ENCODE measurements at regions not wholly inside any gene's neighbourhood (a gene's known extent, or its start where the extent isn't known, plus 50 kb on each side); places are given as distances from the start of the nearest gene placed in this dataset.

DNA sequence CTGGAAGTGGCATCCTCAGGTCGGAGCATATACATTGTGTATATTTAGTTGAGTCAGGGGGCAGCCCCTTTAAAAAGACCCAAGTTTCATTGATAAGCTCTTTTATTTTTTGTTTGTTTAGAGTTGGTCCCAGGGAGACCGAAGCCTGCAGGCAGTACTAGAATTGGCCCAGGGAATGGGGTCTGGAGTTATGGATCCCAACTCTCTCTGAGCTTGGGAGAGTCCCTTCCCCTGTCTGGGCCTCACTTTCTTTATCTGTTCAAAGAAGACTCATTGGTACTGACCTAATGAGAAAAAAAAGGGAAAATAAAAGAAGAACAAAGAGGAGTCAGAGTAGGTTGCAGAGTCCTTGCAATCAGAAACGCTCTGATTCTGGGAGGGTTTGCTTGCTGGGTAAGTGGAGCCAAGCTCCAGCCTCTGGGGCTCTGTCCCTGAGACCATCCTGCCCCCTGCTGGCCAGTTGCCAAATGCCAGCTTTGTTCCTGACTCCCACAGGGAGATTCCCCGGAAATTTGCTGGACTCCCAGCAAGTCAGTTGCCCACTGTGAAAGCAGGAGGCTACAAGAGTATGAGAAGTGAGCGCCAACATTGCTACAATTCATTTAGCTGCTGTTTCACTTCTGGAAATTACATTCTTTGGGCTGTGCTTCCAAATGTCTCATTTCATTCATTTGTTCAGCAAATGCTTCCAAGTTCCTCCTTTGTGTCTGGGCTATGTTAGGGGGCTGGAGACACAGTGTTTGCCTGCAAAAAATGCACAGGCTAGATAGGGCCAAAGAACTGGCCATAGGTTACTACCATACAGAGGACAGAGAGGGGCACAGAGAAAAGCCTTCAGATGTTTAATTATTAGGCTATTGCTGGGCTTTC is 156.2 kb downstream of the MELK start:
- Histone ChIP-seq H3K4me3 (ENCODE audit: low read length) (no peak overlapping the region), H3K4me1 (ENCODE audit: control insufficient read depth, insufficient read depth, low read length) (no peaks in the 10 kb centered on the region), H3K9me3 (replicated peaks; ENCODE audit: low read length) (no peaks in the 10 kb centered on the region), H3K9ac (ENCODE audit: low read depth, low read length) (no peak overlapping the region), H3K36me3 (ENCODE audit: insufficient read depth, low read length) (no peaks in the 10 kb centered on the region), H3K27me3 (ENCODE audit: control insufficient read depth, insufficient read depth, low read length) (peaks cover 45% of the 10 kb centered on the region), H3K4me2 (ENCODE audit: low read length) (no peak overlapping the region)

DNA sequence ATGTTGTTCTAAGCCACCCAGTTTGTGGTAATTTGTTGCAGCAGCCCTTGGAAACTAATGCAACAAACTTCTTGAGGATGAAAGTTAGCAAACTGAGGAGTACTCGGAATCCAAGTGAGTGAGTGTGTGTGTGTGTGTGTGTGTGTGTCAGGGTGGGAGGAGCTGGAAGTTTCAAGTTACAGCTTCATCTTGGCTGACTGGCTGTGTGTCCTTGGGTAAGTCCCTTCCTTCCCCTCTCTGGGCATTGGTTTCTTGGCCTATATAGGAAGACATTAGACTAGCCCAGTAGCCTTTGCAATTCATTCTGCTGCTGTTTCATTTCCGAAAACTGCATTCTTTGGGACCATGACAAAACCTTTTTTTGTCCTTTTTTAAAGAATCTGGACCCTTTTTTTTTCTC is 157.2 kb downstream of the MELK start:
- Histone ChIP-seq H3K9ac (ENCODE audit: low read depth, low read length) (no peak overlapping the region), H3K4me2 (ENCODE audit: low read length) (no peak overlapping the region), H3K27me3 (ENCODE audit: control insufficient read depth, insufficient read depth, low read length) (peaks cover 46% of the 10 kb centered on the region), H3K9me3 (replicated peaks; ENCODE audit: low read length) (no peaks in the 10 kb centered on the region), H3K36me3 (ENCODE audit: insufficient read depth, low read length) (no peaks in the 10 kb centered on the region), H3K4me1 (ENCODE audit: control insufficient read depth, insufficient read depth, low read length) (no peaks in the 10 kb centered on the region), H3K4me3 (ENCODE audit: low read length) (no peak overlapping the region)

DNA sequence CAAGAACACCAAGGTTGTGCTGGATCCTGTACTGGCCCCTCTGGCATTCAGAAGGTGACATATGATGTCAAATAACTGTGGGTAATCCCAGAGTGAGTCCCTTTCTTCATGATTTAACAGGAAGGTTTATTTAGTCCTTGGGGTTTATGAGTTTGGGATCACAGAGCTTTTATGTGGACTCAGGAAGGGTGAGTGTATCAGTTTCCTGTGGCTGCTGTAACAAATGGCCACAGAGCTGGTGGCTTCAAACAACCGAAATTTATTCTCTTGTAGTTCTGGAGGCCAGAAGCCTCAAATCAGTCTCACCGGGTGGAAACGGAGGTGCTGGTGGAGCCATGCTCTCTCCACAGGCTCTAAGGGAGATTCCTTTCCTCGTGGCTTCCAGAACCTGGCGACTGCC is 157.7 kb downstream of the MELK start:
- no peak overlapping the region for H3K4me2 ChIP-seq (ENCODE audit: low read length)
- H3K4me3 ChIP-seq (ENCODE audit: low read length), result no peak overlapping the region
- H3K4me1 ChIP-seq (ENCODE audit: control insufficient read depth, insufficient read depth, low read length), result no peaks in the 10 kb centered on the region

DNA sequence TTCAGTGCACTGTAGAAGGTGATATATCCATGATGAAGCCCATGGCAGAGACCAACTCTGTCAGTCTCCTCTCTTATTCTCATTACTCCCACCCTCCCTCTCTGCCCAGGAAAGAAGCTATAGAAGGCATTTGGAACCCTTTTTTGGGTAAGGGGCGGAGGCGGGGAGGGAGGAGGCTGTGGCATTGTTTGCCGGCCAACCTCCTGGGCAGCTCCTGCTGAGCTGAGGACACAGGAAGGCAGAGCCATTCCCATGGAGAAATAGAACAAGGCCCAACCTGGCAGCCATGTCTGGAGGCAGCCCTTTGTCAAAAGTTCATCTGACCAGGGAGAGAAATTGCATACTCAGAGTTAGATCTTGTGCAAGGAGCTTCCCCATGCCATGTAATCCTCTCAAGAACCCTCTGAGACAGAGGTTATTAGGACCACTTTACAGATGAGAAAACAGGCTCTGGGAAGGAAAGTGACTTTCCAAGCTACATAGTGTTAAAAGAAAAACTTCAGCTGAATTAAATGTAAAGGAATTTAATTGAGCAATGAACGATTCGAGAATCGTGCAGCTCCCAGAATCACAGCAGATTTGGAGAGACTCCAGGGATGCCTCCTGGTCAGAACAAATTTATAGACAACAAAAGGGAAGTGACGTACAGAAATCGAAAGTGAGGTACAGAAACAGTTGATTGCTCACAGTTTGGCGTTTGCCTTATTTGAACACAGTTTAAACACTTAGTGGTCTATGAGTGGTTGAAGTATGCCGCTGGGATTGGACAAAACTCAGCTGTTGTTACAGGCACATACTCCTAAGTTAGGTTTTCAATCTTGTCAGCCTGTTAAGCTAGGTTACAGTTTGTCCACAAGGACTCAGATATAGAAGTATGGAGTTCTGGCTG is 158.6 kb downstream of the MELK start:
- H3K27me3 ChIP-seq (ENCODE audit: control insufficient read depth, insufficient read depth, low read length), result peaks cover 52% of the 10 kb centered on the region
- no peak overlapping the region for H3K9ac ChIP-seq (ENCODE audit: low read depth, low read length)
- H3K4me3 ChIP-seq (ENCODE audit: low read length), result no peak overlapping the region
- H3K4me1 ChIP-seq (ENCODE audit: control insufficient read depth, insufficient read depth, low read length), result no peaks in the 10 kb centered on the region
- no peaks in the 10 kb centered on the region for H3K9me3 ChIP-seq (replicated peaks; ENCODE audit: low read length)
- no peak overlapping the region for H3K4me2 ChIP-seq (ENCODE audit: low read length)
- no peaks in the 10 kb centered on the region for H3K36me3 ChIP-seq (ENCODE audit: insufficient read depth, low read length)

More for the DNA sequence above, 157.7 kb downstream of the MELK start:
- Histone ChIP-seq H3K27me3 (ENCODE audit: control insufficient read depth, insufficient read depth, low read length) (peaks cover 47% of the 10 kb centered on the region), H3K9ac (ENCODE audit: low read depth, low read length) (no peak overlapping the region), H3K9me3 (replicated peaks; ENCODE audit: low read length) (no peaks in the 10 kb centered on the region), H3K36me3 (ENCODE audit: insufficient read depth, low read length) (no peaks in the 10 kb centered on the region)

DNA sequence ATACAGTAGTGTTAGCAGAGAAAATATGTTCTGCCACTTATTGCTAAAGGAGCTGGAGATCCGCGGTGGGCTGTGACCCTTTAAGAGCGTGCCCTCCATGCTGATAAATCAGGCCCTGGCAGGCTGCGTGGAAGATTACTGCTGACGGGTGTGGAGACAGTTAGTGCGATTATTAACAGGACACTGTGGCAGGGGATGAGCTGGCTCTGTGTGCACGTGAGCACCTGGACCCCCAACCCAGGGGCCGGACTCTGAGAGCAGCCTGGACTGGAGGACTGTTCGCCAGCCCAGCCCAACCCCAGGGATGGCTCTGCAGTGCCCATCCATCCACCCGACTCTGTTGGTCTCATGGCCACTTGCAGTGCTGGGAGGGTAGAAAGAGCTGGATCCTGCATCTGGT is 162.0 kb downstream of the MELK start:
- no peaks in the 10 kb centered on the region for H3K4me1 ChIP-seq (ENCODE audit: control insufficient read depth, insufficient read depth, low read length)
- H3K36me3 ChIP-seq (ENCODE audit: insufficient read depth, low read length), result no peaks in the 10 kb centered on the region
- H3K9me3 ChIP-seq (replicated peaks; ENCODE audit: low read length), result no peaks in the 10 kb centered on the region
- no peak overlapping the region for H3K9ac ChIP-seq (ENCODE audit: low read depth, low read length)
- no peak overlapping the region for H3K4me2 ChIP-seq (ENCODE audit: low read length)
- no peak overlapping the region for H3K4me3 ChIP-seq (ENCODE audit: low read length)
- peaks cover 69% of the 10 kb centered on the region for H3K27me3 ChIP-seq (ENCODE audit: control insufficient read depth, insufficient read depth, low read length)

DNA sequence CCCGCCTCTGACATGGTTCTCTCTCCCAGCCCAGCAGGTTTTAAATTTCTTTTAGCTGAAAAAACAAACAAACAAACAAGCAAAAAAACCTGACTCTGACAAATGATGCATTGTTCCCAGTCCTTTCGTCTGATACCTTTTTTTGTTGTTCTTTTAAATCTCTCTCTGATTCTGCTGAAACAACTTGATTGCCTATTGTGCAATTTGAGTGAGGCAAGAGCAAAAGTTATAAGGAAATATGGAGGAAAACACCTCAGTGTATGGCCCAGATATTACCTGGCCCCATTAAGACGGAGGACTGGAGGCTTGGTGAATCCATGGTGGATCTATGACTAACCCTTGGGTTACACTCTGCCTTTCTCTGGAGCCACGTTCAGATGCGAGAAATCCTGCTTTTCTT is 164.0 kb downstream of the MELK start:
- no peak overlapping the region for H3K4me3 ChIP-seq (ENCODE audit: low read length)
- no peaks in the 10 kb centered on the region for H3K9me3 ChIP-seq (replicated peaks; ENCODE audit: low read length)
- no peak overlapping the region for H3K4me2 ChIP-seq (ENCODE audit: low read length)
- H3K36me3 ChIP-seq (ENCODE audit: insufficient read depth, low read length), result no peaks in the 10 kb centered on the region
- no peak overlapping the region for H3K9ac ChIP-seq (ENCODE audit: low read depth, low read length)
- H3K27me3 ChIP-seq (ENCODE audit: control insufficient read depth, insufficient read depth, low read length), result peaks cover 71% of the 10 kb centered on the region
- no peaks in the 10 kb centered on the region for H3K4me1 ChIP-seq (ENCODE audit: control insufficient read depth, insufficient read depth, low read length)

DNA sequence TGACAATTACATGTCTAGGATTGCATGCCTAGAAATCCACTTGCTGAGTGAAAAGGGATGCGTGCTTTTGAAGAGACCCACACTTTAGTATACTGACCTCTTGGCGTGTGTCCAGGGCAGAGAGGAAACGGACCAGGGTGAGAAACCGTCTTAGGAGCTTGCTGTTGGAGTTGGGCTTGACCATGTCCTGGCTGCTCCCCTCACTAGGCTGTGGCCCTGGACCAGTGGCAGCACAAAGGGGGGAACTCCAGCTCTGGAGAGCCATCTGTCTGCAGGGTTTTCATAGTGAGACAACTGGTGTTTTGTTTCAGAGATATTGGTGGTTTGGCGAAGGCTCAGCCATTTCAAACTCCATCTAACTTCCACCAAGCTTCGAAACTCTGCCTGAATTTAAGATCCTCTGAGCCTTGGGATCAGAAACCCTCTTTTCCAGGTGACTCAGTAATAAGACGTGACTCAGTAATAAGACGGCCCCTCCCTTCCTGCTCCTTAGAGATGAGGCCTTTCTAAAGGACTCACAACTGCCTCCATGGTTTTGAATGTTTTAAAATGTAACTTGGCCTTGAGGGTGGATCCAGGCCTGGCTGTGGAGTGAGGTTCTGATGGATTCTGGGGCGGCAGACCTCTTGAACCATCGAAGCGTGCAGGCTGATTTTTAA is 165.8 kb downstream of the MELK start:
- Histone ChIP-seq H3K9ac (ENCODE audit: low read depth, low read length) (no peak overlapping the region), H3K36me3 (ENCODE audit: insufficient read depth, low read length) (no peaks in the 10 kb centered on the region), H3K27me3 (ENCODE audit: control insufficient read depth, insufficient read depth, low read length) (peaks cover 74% of the 10 kb centered on the region), H3K4me2 (ENCODE audit: low read length) (no peak overlapping the region), H3K9me3 (replicated peaks; ENCODE audit: low read length) (no peaks in the 10 kb centered on the region), H3K4me3 (ENCODE audit: low read length) (no peak overlapping the region), H3K4me1 (ENCODE audit: control insufficient read depth, insufficient read depth, low read length) (no peaks in the 10 kb centered on the region)

DNA sequence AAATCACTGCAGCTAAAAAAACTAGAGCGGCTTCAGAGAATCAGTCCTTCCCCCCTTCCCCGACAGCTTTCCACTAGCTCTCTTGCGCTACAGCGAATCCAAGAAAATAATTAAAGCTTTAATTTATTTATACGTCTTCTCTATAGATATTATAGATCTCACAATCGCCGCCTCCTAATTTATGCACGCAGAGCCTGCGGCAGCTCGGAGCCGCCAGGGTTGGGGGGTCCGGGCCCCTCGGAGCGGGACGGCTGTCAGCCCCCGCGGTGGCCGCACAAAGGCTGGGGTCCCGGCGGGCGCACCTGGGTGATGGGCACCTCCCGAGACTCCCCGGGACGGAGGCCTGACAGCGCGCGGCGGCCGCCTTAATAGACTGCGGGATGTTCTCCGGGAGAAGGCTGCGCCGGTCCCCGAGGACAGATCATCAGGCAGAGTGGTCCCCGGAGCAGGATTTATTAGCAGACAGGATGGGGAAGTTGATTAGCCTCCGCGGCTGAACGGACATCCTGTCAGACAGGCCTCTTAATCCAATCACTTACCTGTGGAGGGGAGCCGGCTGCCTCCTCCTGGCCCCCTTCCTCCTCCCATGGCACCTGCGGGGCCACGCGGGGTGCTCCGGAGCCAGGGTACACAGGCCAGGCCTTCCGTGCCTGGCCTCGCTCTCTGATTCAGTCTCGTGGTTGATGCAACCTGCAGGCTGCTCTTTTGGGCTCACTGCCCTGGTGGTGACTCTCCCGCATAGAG is 166.8 kb downstream of the MELK start:
- no peak overlapping the region for H3K4me2 ChIP-seq (ENCODE audit: low read length)
- H3K9ac ChIP-seq (ENCODE audit: low read depth, low read length), result no peak overlapping the region
- no peaks in the 10 kb centered on the region for H3K9me3 ChIP-seq (replicated peaks; ENCODE audit: low read length)
- H3K27me3 ChIP-seq (ENCODE audit: control insufficient read depth, insufficient read depth, low read length), result peaks cover 79% of the 10 kb centered on the region
- no peaks in the 10 kb centered on the region for H3K36me3 ChIP-seq (ENCODE audit: insufficient read depth, low read length)
- no peaks in the 10 kb centered on the region for H3K4me1 ChIP-seq (ENCODE audit: control insufficient read depth, insufficient read depth, low read length)
- no peak overlapping the region for H3K4me3 ChIP-seq (ENCODE audit: low read length)

DNA sequence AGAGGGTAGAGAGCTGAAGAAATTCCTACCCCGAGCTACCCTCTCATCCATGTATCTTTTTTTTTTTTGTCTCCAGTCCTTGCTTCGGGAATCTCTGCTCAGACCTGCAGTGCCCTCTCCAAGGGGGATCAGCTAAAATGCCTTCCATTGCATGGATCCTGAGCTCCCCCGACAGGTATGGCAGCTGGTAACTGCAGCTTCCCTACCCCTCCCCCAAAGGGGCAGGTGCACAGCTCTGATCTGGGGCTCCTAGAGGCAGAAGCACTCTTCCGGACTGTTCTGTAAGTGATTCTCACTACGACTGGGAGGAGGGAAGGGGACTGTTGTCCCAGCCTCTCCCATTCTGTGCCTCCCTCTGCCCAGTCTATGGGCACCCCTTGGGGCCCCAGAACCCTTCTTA is 169.6 kb downstream of the MELK start:
- Histone ChIP-seq H3K9me3 (replicated peaks; ENCODE audit: low read length) (no peaks in the 10 kb centered on the region), H3K4me2 (ENCODE audit: low read length) (no peak overlapping the region), H3K9ac (ENCODE audit: low read depth, low read length) (no peak overlapping the region), H3K4me1 (ENCODE audit: control insufficient read depth, insufficient read depth, low read length) (no peaks in the 10 kb centered on the region), H3K36me3 (ENCODE audit: insufficient read depth, low read length) (no peaks in the 10 kb centered on the region), H3K4me3 (ENCODE audit: low read length) (no peak overlapping the region), H3K27me3 (ENCODE audit: control insufficient read depth, insufficient read depth, low read length) (peaks cover 71% of the 10 kb centered on the region)

DNA sequence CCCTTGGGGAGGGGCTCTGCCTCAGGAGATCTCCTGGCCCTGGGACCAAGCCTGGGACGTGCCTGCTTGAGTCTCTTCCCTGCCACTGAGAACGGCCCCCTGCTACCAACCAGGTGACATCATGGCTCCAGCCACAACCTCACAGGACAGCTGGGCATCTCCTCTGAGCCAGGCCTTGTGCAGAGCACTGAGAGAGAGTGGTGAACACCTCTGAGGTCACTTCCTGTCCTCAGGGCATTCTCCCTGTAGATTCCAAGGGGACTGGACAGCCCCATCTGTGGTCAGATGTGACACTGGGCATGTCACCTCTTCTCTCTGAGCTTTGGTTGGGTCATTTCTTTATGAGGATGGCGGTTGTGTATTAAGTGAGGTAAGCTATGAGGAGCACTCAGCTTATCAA is 172.0 kb downstream of the MELK start:
- Histone ChIP-seq H3K4me2 (ENCODE audit: low read length) (no peak overlapping the region), H3K4me3 (ENCODE audit: low read length) (no peak overlapping the region), H3K9me3 (replicated peaks; ENCODE audit: low read length) (no peaks in the 10 kb centered on the region), H3K27me3 (ENCODE audit: control insufficient read depth, insufficient read depth, low read length) (peaks cover 60% of the 10 kb centered on the region), H3K9ac (ENCODE audit: low read depth, low read length) (no peak overlapping the region), H3K4me1 (ENCODE audit: control insufficient read depth, insufficient read depth, low read length) (no peaks in the 10 kb centered on the region), H3K36me3 (ENCODE audit: insufficient read depth, low read length) (no peaks in the 10 kb centered on the region)

DNA sequence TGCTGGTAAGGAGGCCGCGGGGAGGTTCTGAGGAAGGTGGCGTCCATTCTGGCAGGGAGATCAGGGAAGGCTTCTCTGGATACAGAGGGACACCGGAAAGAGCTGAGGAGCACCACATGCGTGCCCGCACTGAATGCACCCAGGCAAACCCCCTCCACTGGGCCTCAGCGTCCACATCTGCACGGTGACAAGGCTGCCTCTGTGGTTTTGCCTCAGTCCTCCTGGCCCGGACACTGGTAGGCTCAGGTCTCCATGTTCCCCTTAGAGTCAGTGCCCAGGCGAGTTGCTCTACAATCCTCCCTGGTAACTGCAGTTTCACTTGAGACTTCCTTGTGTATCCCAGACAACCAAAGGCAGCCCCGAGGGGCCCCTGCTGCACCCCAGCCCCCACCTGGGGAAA is 173.3 kb downstream of the MELK start:
- H3K4me1 ChIP-seq (ENCODE audit: control insufficient read depth, insufficient read depth, low read length), result no peaks in the 10 kb centered on the region
- H3K9ac ChIP-seq (ENCODE audit: low read depth, low read length), result no peak overlapping the region
- H3K4me2 ChIP-seq (ENCODE audit: low read length), result no peak overlapping the region
- no peaks in the 10 kb centered on the region for H3K36me3 ChIP-seq (ENCODE audit: insufficient read depth, low read length)
- no peaks in the 10 kb centered on the region for H3K9me3 ChIP-seq (replicated peaks; ENCODE audit: low read length)
- no peak overlapping the region for H3K4me3 ChIP-seq (ENCODE audit: low read length)
- peaks cover 58% of the 10 kb centered on the region for H3K27me3 ChIP-seq (ENCODE audit: control insufficient read depth, insufficient read depth, low read length)
